ENCODE measurements at regions not wholly inside any gene's neighbourhood (a gene's known extent, or its start where the extent isn't known, plus 50 kb on each side); places are given as distances from the start of the nearest gene placed in this dataset.

- TF ChIP-seq CTCF (IDR thresholded peaks at IDR 0.05; ENCODE audit: insufficient read depth, low read length) (no peak), REST (IDR thresholded peaks at IDR 0.05; ENCODE audit: insufficient replicate concordance, low read depth) (no peak), POLR2AphosphoS5 (IDR thresholded peaks at IDR 0.05; ENCODE audit: low read depth) (no peak), GABPA (IDR thresholded peaks at IDR 0.05; ENCODE audit: low read depth) (no peak)
Observed at GRCh38 chr9:111276431-111277128, 53.4 kb downstream of the OR2K2 start.

All from HL-60 (cell line).